OCI-LY1 (cell line): ENCODE measurements at regions not wholly inside any gene's neighbourhood (a gene's known extent, or its start where the extent isn't known, plus 50 kb on each side); places are given as distances from the start of the nearest gene placed in this dataset.

Experiments
- EZH2 ChIP-seq: fragments of 200-600 bp; sonication (generic), shearing (Covaris generic); IDR thresholded peaks from 2 replicates; pipeline ENCODE4 v1.8.0; 2017; ENCODE audit warnings: borderline replicate concordance, mixed run types, mild to moderate bottlenecking, antibody characterized with exemption, low read length, moderate library complexity, mixed read lengths
- TF ChIP-seq, protein P1 (sequence below): fragments of 200-600 bp; sonication (generic), shearing (Covaris generic); IDR thresholded peaks from 2 replicates; pipeline ENCODE4 v1.5.1; 2017; ENCODE audit warnings: mild to moderate bottlenecking, antibody characterized with exemption, low read length, moderate library complexity, mixed read lengths

DNA sequence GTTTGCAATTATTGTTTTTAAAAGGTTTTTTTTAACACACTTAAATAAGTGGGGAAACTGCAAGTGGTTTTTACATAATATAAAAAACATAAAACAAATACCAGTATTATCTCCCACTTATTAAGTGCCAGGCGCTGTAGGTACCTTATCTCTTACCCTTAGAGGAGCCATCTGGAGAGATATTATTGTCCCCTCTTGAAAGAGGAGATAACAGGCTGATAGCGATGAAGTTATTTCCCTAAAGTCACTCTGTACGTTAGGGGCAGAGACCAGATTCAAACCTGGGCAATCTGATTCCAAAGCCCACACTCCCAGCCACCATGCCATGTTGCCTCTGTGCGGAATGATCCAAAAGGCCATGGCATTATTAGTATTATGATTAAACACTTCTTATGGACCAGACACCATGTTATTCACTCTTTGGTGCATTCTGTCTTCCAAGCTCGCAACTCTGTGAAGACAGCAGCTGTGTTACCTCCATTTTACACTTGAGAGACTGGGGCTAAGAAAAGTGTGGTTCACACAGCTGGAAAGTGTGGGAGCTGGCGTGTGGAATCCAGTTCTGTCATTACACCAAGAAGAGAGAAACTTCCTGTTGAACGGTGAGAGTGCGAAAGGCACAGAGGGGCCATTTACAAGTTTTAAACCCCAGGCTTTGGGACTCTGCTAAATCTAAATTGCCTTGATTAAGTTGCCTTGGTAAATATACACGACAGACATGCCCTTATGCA, 79.9 kb upstream of the MITF start:
- TF ChIP-seq, protein P1, sequence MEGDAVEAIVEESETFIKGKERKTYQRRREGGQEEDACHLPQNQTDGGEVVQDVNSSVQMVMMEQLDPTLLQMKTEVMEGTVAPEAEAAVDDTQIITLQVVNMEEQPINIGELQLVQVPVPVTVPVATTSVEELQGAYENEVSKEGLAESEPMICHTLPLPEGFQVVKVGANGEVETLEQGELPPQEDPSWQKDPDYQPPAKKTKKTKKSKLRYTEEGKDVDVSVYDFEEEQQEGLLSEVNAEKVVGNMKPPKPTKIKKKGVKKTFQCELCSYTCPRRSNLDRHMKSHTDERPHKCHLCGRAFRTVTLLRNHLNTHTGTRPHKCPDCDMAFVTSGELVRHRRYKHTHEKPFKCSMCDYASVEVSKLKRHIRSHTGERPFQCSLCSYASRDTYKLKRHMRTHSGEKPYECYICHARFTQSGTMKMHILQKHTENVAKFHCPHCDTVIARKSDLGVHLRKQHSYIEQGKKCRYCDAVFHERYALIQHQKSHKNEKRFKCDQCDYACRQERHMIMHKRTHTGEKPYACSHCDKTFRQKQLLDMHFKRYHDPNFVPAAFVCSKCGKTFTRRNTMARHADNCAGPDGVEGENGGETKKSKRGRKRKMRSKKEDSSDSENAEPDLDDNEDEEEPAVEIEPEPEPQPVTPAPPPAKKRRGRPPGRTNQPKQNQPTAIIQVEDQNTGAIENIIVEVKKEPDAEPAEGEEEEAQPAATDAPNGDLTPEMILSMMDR: no peak
- no peak for TF ChIP-seq EZH2
